T-helper 2 cell treated with Interferon-gamma antibody and Interleukin-4, amounts not matched to agents 100 ng/mL and 5 ng/mL, for 36 hours (primary cell): ENCODE measurements at regions not wholly inside any gene's neighbourhood (a gene's known extent, or its start where the extent isn't known, plus 50 kb on each side); places are given as distances from the start of the nearest gene placed in this dataset.

Experiments used
- intact Hi-C: fragments of 100-400 bp; cut with micrococcal nuclease; formaldehyde crosslinking; loops from one replicate; pipeline ENCODE4 v1.15.1; 2023

GRCh38 chr4:19005211-19005610 lies 983.7 kb upstream of the LCORL start:
- intact Hi-C loops: no loop called here

- intact Hi-C loops: no loop called here
Measured at GRCh38 chr4:19002170-19002569, 980.6 kb upstream of the LCORL start.

- intact Hi-C loops: no loop called here
Measured at GRCh38 chr4:18999595-18999994, 978.0 kb upstream of the LCORL start.

GRCh38 chr4:18981234-18981615 lies 959.7 kb upstream of the LCORL start:
- intact Hi-C loops: no loop called here

- intact Hi-C loops: no loop called here
Measured at GRCh38 chr4:18980516-18981233, 959.1 kb upstream of the LCORL start.

GRCh38 chr4:18976884-18977283 lies 955.3 kb upstream of the LCORL start:
- intact Hi-C loops: no loop called here

GRCh38 chr4:18975916-18976808 lies 954.6 kb upstream of the LCORL start:
- intact Hi-C loops: no loop called here

GRCh38 chr4:18973296-18973695 lies 951.7 kb upstream of the LCORL start:
- intact Hi-C loops: no loop called here

GRCh38 chr4:18961879-18962278 lies 940.3 kb upstream of the LCORL start:
- intact Hi-C loops: no loop called here

GRCh38 chr4:18961266-18961665 lies 939.7 kb upstream of the LCORL start:
- intact Hi-C loops: no loop called here

- intact Hi-C loops: no loop called here
Measured at GRCh38 chr4:18957716-18958115, 936.2 kb upstream of the LCORL start.

- intact Hi-C loops: no loop called here
Measured at GRCh38 chr4:18954538-18954937, 933.0 kb upstream of the LCORL start.

- intact Hi-C loops: no loop called here
Measured at GRCh38 chr4:18953613-18954012, 932.1 kb upstream of the LCORL start.

- intact Hi-C loops: no loop called here
Measured at GRCh38 chr4:18945464-18945863, 923.9 kb upstream of the LCORL start.

- intact Hi-C loops: no loop called here
Measured at GRCh38 chr4:18942874-18943273, 921.3 kb upstream of the LCORL start.

GRCh38 chr4:18938343-18939099 lies 917.0 kb upstream of the LCORL start:
- intact Hi-C loops: no loop called here

- intact Hi-C loops: no loop called here
Measured at GRCh38 chr4:18937746-18938145, 916.2 kb upstream of the LCORL start.

GRCh38 chr4:18937080-18937479 lies 915.5 kb upstream of the LCORL start:
- intact Hi-C loops: no loop called here

GRCh38 chr4:18935659-18936345 lies 914.2 kb upstream of the LCORL start:
- intact Hi-C loops: no loop called here

GRCh38 chr4:18934197-18934596 lies 912.6 kb upstream of the LCORL start:
- intact Hi-C loops: no loop called here

GRCh38 chr4:18932730-18933339 lies 911.3 kb upstream of the LCORL start:
- intact Hi-C loops: no loop called here
